SK-N-SH (cell line): ENCODE measurements at regions not wholly inside any gene's neighbourhood (a gene's known extent, or its start where the extent isn't known, plus 50 kb on each side); places are given as distances from the start of the nearest gene placed in this dataset.

Source experiments
- CTCF ChIP-seq: fragments of 200-600 bp; sonication (generic); IDR thresholded peaks from 2 replicates; pipeline ENCODE4 v1.6.1; 2017; ENCODE audit warnings: antibody characterized with exemption, mild to moderate bottlenecking, moderate library complexity
- FOXJ3 ChIP-seq: sonication (generic); formaldehyde crosslinking; IDR thresholded peaks from 2 replicates; pipeline ENCODE4 v1.5.1; 2020; ENCODE audit warnings: mild to moderate bottlenecking, missing genetic modification reagents
- MAX ChIP-seq: IDR thresholded peaks from 2 replicates; pipeline ENCODE4 v1.4.0; 2012; ENCODE audit warnings: low read depth
- NRF1 ChIP-seq: IDR thresholded peaks from 2 replicates; pipeline ENCODE4 v1.6.1; 2012; ENCODE audit warnings: low read depth, mild to moderate bottlenecking, low read length
- REST ChIP-seq: IDR thresholded peaks from 2 replicates; pipeline ENCODE4 v1.6.1; 2012; ENCODE audit warnings: mild to moderate bottlenecking, low read depth, low read length, moderate library complexity

- TF ChIP-seq MAX (no peak), CTCF (no peak), FOXJ3 (CRISPR knock-in tag) (no peak), REST (no peak), NRF1 (no peak)
Measured at GRCh38 chr2:173716458-173717052, 248.6 kb downstream of the SP3 start.
